BLaER1 (cell line): ENCODE measurements at regions not wholly inside any gene's neighbourhood (a gene's known extent, or its start where the extent isn't known, plus 50 kb on each side); places are given as distances from the start of the nearest gene placed in this dataset.

ENCODE experiments used
- H3K27ac ChIP-seq: shearing (Covaris generic); formaldehyde crosslinking; 2 replicates; pipeline ENCODE4 v1.8.1; 2022
- H3K27me3 ChIP-seq: shearing (Covaris generic); formaldehyde crosslinking; 2 replicates; pipeline ENCODE4 v1.8.1; 2022
- H3K36me3 ChIP-seq: shearing (Covaris generic); formaldehyde crosslinking; 2 replicates; pipeline ENCODE4 v1.8.1; 2022
- H3K4me1 ChIP-seq: shearing (Covaris generic); formaldehyde crosslinking; 2 replicates; pipeline ENCODE4 v1.8.1; 2022
- H3K4me2 ChIP-seq: shearing (Covaris generic); formaldehyde crosslinking; 2 replicates; pipeline ENCODE4 v1.8.1; 2022
- H3K4me3 ChIP-seq: shearing (Covaris generic); formaldehyde crosslinking; 2 replicates; pipeline ENCODE4 v1.8.1; 2022
- H3K9ac ChIP-seq: shearing (Covaris generic); formaldehyde crosslinking; 2 replicates; pipeline ENCODE4 v1.8.1; 2022
- H3K9me3 ChIP-seq: shearing (Covaris generic); formaldehyde crosslinking; 2 replicates; pipeline ENCODE4 v1.8.1; 2022
- H4K20me1 ChIP-seq: shearing (Covaris generic); formaldehyde crosslinking; 2 replicates; pipeline ENCODE4 v1.8.1; 2022
- Cebpa-rat ChIP-seq: shearing (Covaris generic); IDR thresholded peaks from 2 replicates; pipeline ENCODE4 v1.8.1; 2022

GRCh38 chrX:69366183-69366582, 137.9 kb upstream of the NALF2 start:
- H4K20me1 ChIP-seq: no peaks in the 10 kb centered on the region
- no peak for TF ChIP-seq Cebpa-rat
- no peak overlapping the region for H3K4me2 ChIP-seq

GRCh38 chrX:69365755-69366154, 138.4 kb upstream of the NALF2 start:
- H3K9me3 ChIP-seq: 0 out of 2 replicates have a peak, but pooled peaks cover 4% of the 10 kb centered on the region
- TF ChIP-seq Cebpa-rat: no peak
- no peak overlapping the region for H3K27ac ChIP-seq
- H3K4me2 ChIP-seq: no peak overlapping the region
- H3K4me1 ChIP-seq: peaks cover 19% of the 10 kb centered on the region
- H4K20me1 ChIP-seq: no peaks in the 10 kb centered on the region
- H3K36me3 ChIP-seq: no peaks in the 10 kb centered on the region
- H3K9ac ChIP-seq: no peak overlapping the region
- H3K4me3 ChIP-seq: no peak overlapping the region
- peaks cover 69% of the 10 kb centered on the region for H3K27me3 ChIP-seq

More at GRCh38 chrX:69366183-69366582, 137.9 kb upstream of the NALF2 start:
- Histone ChIP-seq H3K9ac (no peak overlapping the region), H3K27me3 (peaks cover 68% of the 10 kb centered on the region), H3K27ac (no peak overlapping the region), H3K9me3 (0 out of 2 replicates have a peak, but pooled peaks cover 4% of the 10 kb centered on the region), H3K4me1 (peaks cover 19% of the 10 kb centered on the region), H3K4me3 (no peak overlapping the region), H3K36me3 (no peaks in the 10 kb centered on the region)

- Histone ChIP-seq H3K4me1 (peaks cover 19% of the 10 kb centered on the region), H3K27me3 (peaks cover 73% of the 10 kb centered on the region), H3K36me3 (no peaks in the 10 kb centered on the region), H3K9ac (no peak overlapping the region), H3K4me3 (no peak overlapping the region), H4K20me1 (no peaks in the 10 kb centered on the region), H3K4me2 (no peak overlapping the region), H3K9me3 (0 out of 2 replicates have a peak, but pooled peaks cover 4% of the 10 kb centered on the region), H3K27ac (no peak overlapping the region)
- TF ChIP-seq Cebpa-rat: no peak
These were observed 138.8 kb upstream of the NALF2 start for GRCh38 chrX:69365349-69365748.

DNA sequence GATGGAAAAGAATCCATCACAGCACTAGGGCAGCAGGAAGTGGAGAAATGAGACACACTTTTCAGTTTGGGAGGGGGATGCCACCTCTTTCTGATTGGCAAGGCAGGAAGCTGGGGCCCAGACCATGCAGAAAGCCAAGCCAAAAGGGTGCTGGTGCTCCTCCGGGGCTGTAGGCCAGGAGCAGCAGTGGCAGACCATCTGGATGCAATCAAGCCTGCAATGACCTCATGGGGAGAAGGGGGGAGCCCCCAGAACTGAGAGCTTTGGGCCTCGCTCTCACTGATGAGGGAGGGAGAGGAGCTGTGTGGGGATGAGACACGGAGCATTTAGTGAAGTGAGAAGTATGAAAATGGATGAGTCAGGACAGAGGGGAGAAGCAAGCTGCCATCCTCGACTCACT, 141.3 kb upstream of the NALF2 start:
- Histone ChIP-seq H3K4me1 (peaks cover 19% of the 10 kb centered on the region), H3K27me3 (peaks cover 96% of the 10 kb centered on the region), H3K4me2 (peak overlapping the region; percentile 54), H3K9ac (peak overlapping the region; percentile 18; the same call in 1 of the 2 replicates), H3K4me3 (no peak overlapping the region), H3K9me3 (0 out of 2 replicates have a peak, but pooled peaks cover 4% of the 10 kb centered on the region), H3K36me3 (no peaks in the 10 kb centered on the region), H3K27ac (peak overlapping the region; percentile 43), H4K20me1 (no peaks in the 10 kb centered on the region)
- no peak for TF ChIP-seq Cebpa-rat

GRCh38 chrX:69362354-69362753, 141.8 kb upstream of the NALF2 start:
- Histone ChIP-seq H3K27me3 (peaks cover 92% of the 10 kb centered on the region), H3K4me1 (peaks cover 19% of the 10 kb centered on the region), H3K27ac (peak overlapping the region; percentile 43), H3K9ac (peak overlapping the region; percentile 18; the same call in 1 of the 2 replicates), H3K4me3 (no peak overlapping the region), H3K9me3 (0 out of 2 replicates have a peak, but pooled peaks cover 4% of the 10 kb centered on the region), H3K4me2 (peak overlapping the region; percentile 54), H3K36me3 (no peaks in the 10 kb centered on the region), H4K20me1 (no peaks in the 10 kb centered on the region)
- no peak for TF ChIP-seq Cebpa-rat

GRCh38 chrX:69361311-69361845, 142.7 kb upstream of the NALF2 start:
- no peak overlapping the region for H3K9ac ChIP-seq
- H3K27me3 ChIP-seq: peaks cover 89% of the 10 kb centered on the region
- no peak overlapping the region for H3K27ac ChIP-seq

GRCh38 chrX:69357317-69357716, 146.8 kb upstream of the NALF2 start:
- TF ChIP-seq Cebpa-rat: no peak
- Histone ChIP-seq H3K4me3 (no peak overlapping the region), H3K27me3 (peaks cover 48% of the 10 kb centered on the region), H3K27ac (no peak overlapping the region), H3K9ac (no peak overlapping the region), H4K20me1 (no peaks in the 10 kb centered on the region), H3K9me3 (0 out of 2 replicates have a peak, but pooled peaks cover 4% of the 10 kb centered on the region), H3K4me1 (peaks cover 3% of the 10 kb centered on the region), H3K36me3 (no peaks in the 10 kb centered on the region), H3K4me2 (no peak overlapping the region)

More at GRCh38 chrX:69361311-69361845, 142.7 kb upstream of the NALF2 start:
- 0 out of 2 replicates have a peak, but pooled peaks cover 4% of the 10 kb centered on the region for H3K9me3 ChIP-seq
- H3K4me1 ChIP-seq: peaks cover 19% of the 10 kb centered on the region
- H3K4me3 ChIP-seq: no peak overlapping the region
- no peaks in the 10 kb centered on the region for H3K36me3 ChIP-seq
- H3K4me2 ChIP-seq: no peak overlapping the region
- H4K20me1 ChIP-seq: no peaks in the 10 kb centered on the region
- TF ChIP-seq Cebpa-rat: no peak

DNA sequence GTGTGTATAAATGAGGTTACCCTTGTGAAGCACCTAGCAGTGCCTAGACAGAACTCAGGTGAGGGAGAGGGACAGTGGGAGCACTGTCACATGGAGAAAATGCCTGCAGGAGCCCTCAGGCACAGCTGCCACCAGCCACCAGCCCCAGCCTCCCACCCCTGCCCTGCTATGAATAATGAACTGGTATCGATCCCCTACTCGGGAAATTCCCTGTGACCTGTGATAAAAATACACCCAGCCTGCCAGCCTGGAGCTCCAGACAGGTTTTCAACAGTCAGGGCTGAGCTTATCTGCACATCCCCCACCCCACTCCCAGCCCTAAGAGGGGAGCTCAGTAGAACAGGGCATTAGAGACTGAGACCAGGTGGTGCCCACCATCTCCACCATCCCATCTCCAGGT, 159.6 kb upstream of the PJA1 start:
- no peak overlapping the region for H3K4me2 ChIP-seq
- H3K4me3 ChIP-seq: no peak overlapping the region
- no peak overlapping the region for H3K9ac ChIP-seq
- no peak overlapping the region for H3K27ac ChIP-seq
- H3K27me3 ChIP-seq: peaks cover 63% of the 10 kb centered on the region
- no peaks in the 10 kb centered on the region for H3K36me3 ChIP-seq
- no peaks in the 10 kb centered on the region for H3K9me3 ChIP-seq
- H3K4me1 ChIP-seq: no peaks in the 10 kb centered on the region
- no peaks in the 10 kb centered on the region for H4K20me1 ChIP-seq
- TF ChIP-seq Cebpa-rat: no peak

DNA sequence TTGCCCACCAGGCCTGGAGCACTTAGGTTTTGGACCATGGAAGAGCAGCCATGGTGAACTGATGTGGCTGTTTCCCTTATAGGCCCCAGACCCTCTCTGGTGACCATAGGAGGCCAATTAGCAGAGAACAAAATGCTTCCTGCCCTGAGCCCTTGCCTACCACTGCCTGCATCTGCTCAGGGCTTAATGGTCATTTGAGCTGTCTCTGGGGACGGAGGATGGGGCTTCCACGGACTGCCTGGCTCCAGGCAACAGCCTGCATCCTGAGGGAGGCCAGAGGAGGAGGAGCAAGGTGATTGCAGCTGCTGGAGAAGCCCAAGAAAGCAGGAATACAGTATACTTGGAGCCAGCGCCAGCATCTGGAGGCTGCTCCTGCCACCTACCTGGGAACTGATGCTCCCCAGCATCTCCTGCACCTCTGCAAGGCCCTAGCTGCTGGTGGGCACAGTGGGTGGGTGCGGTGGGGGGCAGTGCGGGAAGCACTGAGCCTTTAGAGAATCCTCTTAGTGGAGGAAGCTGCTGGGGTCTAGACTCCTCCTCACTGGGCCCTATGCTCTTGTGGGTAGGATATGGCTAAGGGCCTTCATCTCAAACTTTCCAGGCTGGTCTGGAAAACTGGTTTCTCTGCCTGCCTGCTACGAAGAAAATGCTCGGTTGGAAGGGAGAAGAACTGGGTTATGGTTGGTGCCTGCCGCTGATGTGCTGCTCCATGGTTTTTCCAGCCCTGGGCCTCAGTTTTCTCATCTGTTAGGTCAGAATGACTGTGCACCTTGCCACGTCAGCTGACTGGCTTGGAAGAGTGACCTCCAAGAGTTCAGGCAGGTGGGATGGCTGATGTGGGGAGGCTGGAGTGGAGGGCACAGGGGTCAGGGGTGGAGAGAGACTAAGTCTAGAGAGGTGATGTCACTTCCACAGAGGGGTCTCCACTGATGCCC, 158.8 kb upstream of the PJA1 start:
- Histone ChIP-seq H3K4me3 (no peak overlapping the region), H3K9me3 (no peaks in the 10 kb centered on the region), H3K9ac (no peak overlapping the region), H3K27ac (no peak overlapping the region), H4K20me1 (no peaks in the 10 kb centered on the region), H3K27me3 (peaks cover 70% of the 10 kb centered on the region), H3K36me3 (no peaks in the 10 kb centered on the region), H3K4me2 (no peak overlapping the region), H3K4me1 (no peaks in the 10 kb centered on the region)
- TF ChIP-seq Cebpa-rat: no peak

GRCh38 chrX:69321789-69322188, 156.5 kb upstream of the PJA1 start:
- Histone ChIP-seq H3K9me3 (no peaks in the 10 kb centered on the region), H3K4me3 (no peak overlapping the region), H3K9ac (no peak overlapping the region), H3K27me3 (peaks cover 78% of the 10 kb centered on the region), H4K20me1 (no peaks in the 10 kb centered on the region), H3K27ac (no peak overlapping the region), H3K36me3 (no peaks in the 10 kb centered on the region), H3K4me2 (no peak overlapping the region), H3K4me1 (peaks cover 11% of the 10 kb centered on the region; the same call in 1 of the 2 replicates)
- TF ChIP-seq Cebpa-rat: no peak
